Left ventricle myocardium inferior (tissue), 1 donor: ENCODE measurements at regions not wholly inside any gene's neighbourhood (a gene's known extent, or its start where the extent isn't known, plus 50 kb on each side); places are given as distances from the start of the nearest gene placed in this dataset.

ENCODE experiments used
- DNase-seq: peaks from one replicate; pipeline ENCODE4 v3.0.0-alpha.2; 2020
- H3K27ac ChIP-seq: fragments of 200-600 bp; replicated peaks from 2 replicates; pipeline ENCODE4 v1.8.0; 2021
- H3K27me3 ChIP-seq: fragments of 200-600 bp; 2 replicates; pipeline ENCODE4 v1.8.0; 2021; ENCODE audit warnings: low read depth
- H3K36me3 ChIP-seq: fragments of 200-600 bp; 2 replicates; pipeline ENCODE4 v1.8.0; 2021
- H3K4me1 ChIP-seq: fragments of 200-600 bp; 2 replicates; pipeline ENCODE4 v1.8.0; 2021
- H3K4me3 ChIP-seq: fragments of 200-600 bp; 2 replicates; pipeline ENCODE4 v1.8.0; 2021; ENCODE audit warnings: mild to moderate bottlenecking, moderate library complexity
- H3K9me3 ChIP-seq: fragments of 200-600 bp; replicated peaks from 2 replicates; pipeline ENCODE4 v1.8.0; 2021
- intact Hi-C: fragments of 100-400 bp; cut with micrococcal nuclease; formaldehyde crosslinking; loops from one replicate; pipeline ENCODE4 v1.11.0; 2022
- TF ChIP-seq, protein P1 (sequence below): fragments of 200-600 bp; IDR thresholded peaks from 2 replicates; pipeline ENCODE4 v1.8.0; 2021; ENCODE audit warnings: antibody characterized with exemption, mild to moderate bottlenecking, borderline replicate concordance
- donor health status: DM: no; HTN: yes; CAD: no; lungs with severe emphysema.

DNA sequence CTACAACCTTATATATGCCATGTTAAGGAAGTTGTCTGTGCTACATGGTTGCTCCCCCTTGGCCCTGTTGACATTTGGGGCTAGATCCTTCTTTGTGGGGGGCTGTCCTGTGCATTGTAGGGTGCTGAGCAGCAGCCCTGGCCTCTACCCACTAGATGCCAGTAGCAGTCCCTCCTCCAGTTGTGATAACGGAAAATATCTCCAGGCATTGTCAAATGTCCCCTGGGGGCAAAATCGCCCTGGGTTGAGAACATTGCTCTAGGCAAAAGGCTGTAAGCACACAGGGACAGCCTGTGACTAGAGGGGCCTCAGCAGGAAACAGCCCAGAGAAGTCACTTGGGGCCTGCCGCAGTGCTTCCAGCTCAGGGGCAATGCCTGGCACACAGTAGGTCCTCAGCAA, 1100.3 kb downstream of the BCL11B start:
- Histone ChIP-seq H3K4me3 (no peak overlapping the region), H3K4me1 (no peaks in the 10 kb centered on the region), H3K36me3 (no peaks in the 10 kb centered on the region), H3K9me3 (peaks cover 8% of the 10 kb centered on the region), H3K27me3 (peaks cover 18% of the 10 kb centered on the region), H3K27ac (no peak overlapping the region)
- DNase-seq: no peak
- intact Hi-C loops: no loop called here
- TF ChIP-seq, protein P1, sequence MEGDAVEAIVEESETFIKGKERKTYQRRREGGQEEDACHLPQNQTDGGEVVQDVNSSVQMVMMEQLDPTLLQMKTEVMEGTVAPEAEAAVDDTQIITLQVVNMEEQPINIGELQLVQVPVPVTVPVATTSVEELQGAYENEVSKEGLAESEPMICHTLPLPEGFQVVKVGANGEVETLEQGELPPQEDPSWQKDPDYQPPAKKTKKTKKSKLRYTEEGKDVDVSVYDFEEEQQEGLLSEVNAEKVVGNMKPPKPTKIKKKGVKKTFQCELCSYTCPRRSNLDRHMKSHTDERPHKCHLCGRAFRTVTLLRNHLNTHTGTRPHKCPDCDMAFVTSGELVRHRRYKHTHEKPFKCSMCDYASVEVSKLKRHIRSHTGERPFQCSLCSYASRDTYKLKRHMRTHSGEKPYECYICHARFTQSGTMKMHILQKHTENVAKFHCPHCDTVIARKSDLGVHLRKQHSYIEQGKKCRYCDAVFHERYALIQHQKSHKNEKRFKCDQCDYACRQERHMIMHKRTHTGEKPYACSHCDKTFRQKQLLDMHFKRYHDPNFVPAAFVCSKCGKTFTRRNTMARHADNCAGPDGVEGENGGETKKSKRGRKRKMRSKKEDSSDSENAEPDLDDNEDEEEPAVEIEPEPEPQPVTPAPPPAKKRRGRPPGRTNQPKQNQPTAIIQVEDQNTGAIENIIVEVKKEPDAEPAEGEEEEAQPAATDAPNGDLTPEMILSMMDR: no peak

GRCh38 chr14:98172243-98172778, 1099.7 kb downstream of the BCL11B start:
- intact Hi-C loops: no loop called here
- H3K9me3 ChIP-seq: peaks cover 8% of the 10 kb centered on the region

DNA sequence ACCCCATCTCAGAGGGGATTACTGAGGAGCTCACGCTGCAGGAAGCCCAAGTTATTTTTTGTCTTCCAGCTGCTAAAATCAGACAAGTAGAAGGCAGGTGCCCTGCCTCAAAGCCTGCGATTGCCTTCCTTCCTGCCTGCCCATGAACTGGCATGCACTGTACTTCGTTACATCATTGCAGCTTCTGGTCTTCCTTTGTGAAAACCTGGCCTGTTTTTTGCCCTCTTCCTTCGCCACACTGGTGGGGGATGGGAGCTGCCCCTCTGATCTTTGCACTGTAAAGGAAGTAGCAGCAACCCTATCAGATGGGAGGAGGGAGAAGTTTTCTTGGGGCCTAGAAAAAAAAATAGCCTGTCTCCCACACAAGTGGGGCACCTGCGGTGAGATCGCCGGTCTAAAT, 1098.7 kb downstream of the BCL11B start:
- Histone ChIP-seq H3K4me1 (no peaks in the 10 kb centered on the region), H3K4me3 (no peak overlapping the region), H3K9me3 (peaks cover 8% of the 10 kb centered on the region), H3K36me3 (no peaks in the 10 kb centered on the region), H3K27me3 (peaks cover 2% of the 10 kb centered on the region), H3K27ac (no peak overlapping the region)
- intact Hi-C loops: no loop called here
- TF ChIP-seq, protein P1: no peak
- DNase-seq: no peak

More at GRCh38 chr14:98172243-98172778, 1099.7 kb downstream of the BCL11B start:
- no peak overlapping the region for H3K4me3 ChIP-seq
- peaks cover 11% of the 10 kb centered on the region for H3K27me3 ChIP-seq
- no peaks in the 10 kb centered on the region for H3K36me3 ChIP-seq
- TF ChIP-seq, protein P1: no peak
- DNase-seq: no peak
- no peaks in the 10 kb centered on the region for H3K4me1 ChIP-seq
- no peak overlapping the region for H3K27ac ChIP-seq

- TF ChIP-seq, protein P1: no peak
- H3K27ac ChIP-seq: no peak overlapping the region
- intact Hi-C loops: no loop called here
These were observed 1098.0 kb downstream of the BCL11B start for GRCh38 chr14:98174041-98174440.

GRCh38 chr14:98175436-98175835, 1096.6 kb downstream of the BCL11B start:
- TF ChIP-seq, protein P1: no peak
- Histone ChIP-seq H3K27ac (no peak overlapping the region), H3K4me3 (no peak overlapping the region), H3K9me3 (no peaks in the 10 kb centered on the region), H3K4me1 (no peaks in the 10 kb centered on the region), H3K27me3 (no peaks in the 10 kb centered on the region), H3K36me3 (no peaks in the 10 kb centered on the region)
- no peak for DNase-seq
- intact Hi-C loops: no loop called here

More at GRCh38 chr14:98174041-98174440, 1098.0 kb downstream of the BCL11B start:
- Histone ChIP-seq H3K9me3 (peaks cover 5% of the 10 kb centered on the region), H3K36me3 (no peaks in the 10 kb centered on the region), H3K4me3 (no peak overlapping the region), H3K4me1 (no peaks in the 10 kb centered on the region), H3K27me3 (no peaks in the 10 kb centered on the region)
- DNase-seq: no peak
